H1 (cell line): ENCODE measurements at regions not wholly inside any gene's neighbourhood (a gene's known extent, or its start where the extent isn't known, plus 50 kb on each side); places are given as distances from the start of the nearest gene placed in this dataset.
A peak's percentile ranks its signal among the peaks of the same experiment; 100 is the strongest.

ENCODE experiments used
- CTCF ChIA-PET: fragments of 300-600 bp; sonication (Branson Sonifier 250); formaldehyde crosslinking; loops from one replicate; lab custom pipeline; 2021; ENCODE audit not compliant: partially characterized antibody; lab: Charles Lee
- POLR2A ChIA-PET: fragments of 300-600 bp; sonication (Branson Sonifier 250); formaldehyde crosslinking; loops from one replicate; lab custom pipeline; 2021; ENCODE audit warnings: inconsistent platforms; ENCODE audit not compliant: partially characterized antibody; lab: Charles Lee
- DNase-seq, 2 experiments: peaks; one replicate each; pipeline versions ENCODE4 v3.0.0 to v3.0.0-alpha.2; 2010 to 2022; ENCODE audit warnings: low spot score in 2 of 2, low read depth in 1 of 2, mixed read lengths in 1 of 2
- FAIRE-seq: peaks from 2 replicates; lab custom pipeline; 2011; peaks lifted over from hg19 to GRCh38; lab: Jason Lieb, UNC
- H2AFZ ChIP-seq: 2 replicates; pipeline ENCODE4 v1.8.1; 2012; ENCODE audit warnings: low read length, inconsistent platforms
- H2AK5ac ChIP-seq: 2 replicates; pipeline ENCODE4 v1.6.1; 2013; ENCODE audit warnings: low read depth, low read length
- H2BK120ac ChIP-seq: replicated peaks from 2 replicates; pipeline ENCODE3; 2013; ENCODE audit warnings: low read depth, low read length, inconsistent platforms
- H2BK12ac ChIP-seq: 2 replicates; pipeline ENCODE4 v1.6.1; 2013; ENCODE audit warnings: low read depth, low read length
- H2BK15ac ChIP-seq: 2 replicates; pipeline ENCODE4 v1.6.1; 2013; ENCODE audit warnings: low read length
- H2BK20ac ChIP-seq: 2 replicates; pipeline ENCODE4 v1.6.1; 2013; ENCODE audit warnings: low read length
- H2BK5ac ChIP-seq: 2 replicates; pipeline ENCODE4 v1.6.1; 2013; ENCODE audit warnings: low read depth, low read length
- H3K14ac ChIP-seq: 2 replicates; pipeline ENCODE4 v1.6.1; 2013; ENCODE audit warnings: inconsistent platforms; ENCODE audit not compliant: insufficient read length
- H3K18ac ChIP-seq: 2 replicates; pipeline ENCODE4 v1.6.1; 2013; ENCODE audit warnings: low read length; ENCODE audit errors: extremely low read depth
- H3K23ac ChIP-seq: 2 replicates; pipeline ENCODE4 v1.6.1; 2013; ENCODE audit warnings: inconsistent platforms; ENCODE audit not compliant: insufficient read length
- H3K23me2 ChIP-seq: 2 replicates; pipeline ENCODE4 v1.6.1; 2013; ENCODE audit warnings: low read depth, low read length
- H3K27ac ChIP-seq: 2 replicates; pipeline ENCODE4 v1.6.1; 2011; ENCODE audit warnings: low read depth, low read length, inconsistent platforms
- H3K27me3 ChIP-seq, 4 experiments: replicated peaks in 1 of 4; 1 replicate in 1 of 4; 2 replicates in 3 of 4; pipeline versions ENCODE4 v1.6.1 to v1.8.1; 2011 to 2013; ENCODE audit warnings: low read length in 3 of 4, mild to moderate bottlenecking in 3 of 4, inconsistent platforms in 2 of 4, mixed read lengths in 2 of 4, moderate library complexity in 1 of 4; ENCODE audit not compliant: control insufficient read depth in 3 of 4, insufficient read depth in 3 of 4; ENCODE audit errors: extremely low read depth in 1 of 4
- H3K36me3 ChIP-seq, 4 experiments: 2 replicates each; pipeline versions ENCODE4 v1.6.1 to v1.8.1; 2011 to 2013; ENCODE audit warnings: mild to moderate bottlenecking in 4 of 4, low read length in 3 of 4, moderate library complexity in 2 of 4, control low read depth in 1 of 4, inconsistent platforms in 1 of 4; ENCODE audit not compliant: insufficient read depth in 4 of 4, control insufficient read depth in 2 of 4
- H3K4ac ChIP-seq: replicated peaks from 2 replicates; pipeline ENCODE3; 2013; ENCODE audit warnings: low read length, low read depth, mixed read lengths, inconsistent platforms; ENCODE audit not compliant: insufficient read length
- H3K4me1 ChIP-seq, 4 experiments: replicated peaks in 1 of 4; 1 replicate in 1 of 4; 2 replicates in 3 of 4; pipeline versions ENCODE4 v1.6.1 to v1.8.1; 2011 to 2013; ENCODE audit warnings: low read length in 3 of 4, inconsistent platforms in 2 of 4, mixed read lengths in 1 of 4; ENCODE audit not compliant: insufficient read depth in 4 of 4, control insufficient read depth in 3 of 4
- H3K4me2 ChIP-seq, 2 experiments: 2 replicates each; pipeline versions ENCODE4 v1.6.1 to v1.8.1; 2011 to 2013; ENCODE audit warnings: low read depth in 2 of 2, low read length in 2 of 2, control low read depth in 1 of 2, inconsistent platforms in 1 of 2, mild to moderate bottlenecking in 1 of 2; ENCODE audit not compliant: insufficient read depth in 1 of 2
- H3K4me3 ChIP-seq, 4 experiments: fragments of 200-600, 300-600 bp in 1 of 4; sonication (generic), shearing (Covaris generic), sonication (Bioruptor Twin) in 1 of 4; 2 replicates each; pipeline versions ENCODE4 v1.5.1 to v1.8.1; 2011 to 2016; ENCODE audit warnings: low read length in 4 of 4, low read depth in 3 of 4, control low read depth in 2 of 4, inconsistent platforms in 2 of 4, mild to moderate bottlenecking in 2 of 4, mixed read lengths in 1 of 4, moderate library complexity in 1 of 4; ENCODE audit not compliant: insufficient read depth in 2 of 4; ENCODE audit errors: extremely low read depth in 1 of 4
- H3K56ac ChIP-seq: replicated peaks from 2 replicates; pipeline ENCODE3; 2013; ENCODE audit warnings: low read depth, mild to moderate bottlenecking, mixed read lengths, low read length, inconsistent platforms; ENCODE audit not compliant: insufficient read length
- H3K79me1 ChIP-seq: 2 replicates; pipeline ENCODE4 v1.6.1; 2013; ENCODE audit warnings: low read depth, low read length, control low read depth
- H3K79me2 ChIP-seq, 2 experiments: 2 replicates each; pipeline versions ENCODE4 v1.6.1 to v1.8.1; 2012 to 2013; ENCODE audit warnings: low read length in 2 of 2, mild to moderate bottlenecking in 2 of 2, inconsistent platforms in 1 of 2; ENCODE audit not compliant: insufficient read depth in 2 of 2, control insufficient read depth in 1 of 2
- H3K9ac ChIP-seq, 4 experiments: replicated peaks in 1 of 4; 1 replicate in 1 of 4; 2 replicates in 3 of 4; pipeline versions ENCODE4 v1.6.1 to v1.8.1; 2011 to 2013; ENCODE audit warnings: low read depth in 3 of 4, low read length in 3 of 4, control low read depth in 2 of 4, mild to moderate bottlenecking in 2 of 4, moderate library complexity in 2 of 4, inconsistent platforms in 1 of 4; ENCODE audit errors: extremely low read depth in 1 of 4
- H3K9me3 ChIP-seq, 2 experiments: 2 replicates each; pipeline versions ENCODE4 v1.6.1 to v1.8.1; 2012 to 2013; ENCODE audit warnings: mild to moderate bottlenecking in 2 of 2, moderate library complexity in 2 of 2, control low read depth in 1 of 2, inconsistent platforms in 1 of 2, low read depth in 1 of 2, low read length in 1 of 2, mixed read lengths in 1 of 2; ENCODE audit not compliant: insufficient read depth in 2 of 2
- H4K20me1 ChIP-seq, 2 experiments: replicated peaks in 1 of 2; 2 replicates each; pipeline versions ENCODE3 to v1.8.1; 2011 to 2013; ENCODE audit warnings: inconsistent platforms in 2 of 2, low read length in 2 of 2, mild to moderate bottlenecking in 1 of 2; ENCODE audit not compliant: insufficient read depth in 2 of 2, control insufficient read depth in 1 of 2
- H4K5ac ChIP-seq: 2 replicates; pipeline ENCODE4 v1.6.1; 2013; ENCODE audit warnings: low read length, low read depth, mixed read lengths, inconsistent platforms; ENCODE audit not compliant: insufficient read length
- H4K8ac ChIP-seq: 2 replicates; pipeline ENCODE4 v1.8.0; 2013; ENCODE audit warnings: mild to moderate bottlenecking, moderate library complexity, low read length, inconsistent platforms; ENCODE audit not compliant: insufficient read depth; ENCODE audit errors: extremely low read depth
- H4K91ac ChIP-seq: replicated peaks from 2 replicates; pipeline ENCODE3; 2013; ENCODE audit warnings: low read length, mixed read lengths, inconsistent platforms; ENCODE audit not compliant: insufficient read length
- ATF2 ChIP-seq: IDR thresholded peaks from 2 replicates; pipeline ENCODE4 v1.6.1; 2012; ENCODE audit warnings: low read length, inconsistent platforms
- BACH1 ChIP-seq: IDR thresholded peaks from 2 replicates; pipeline ENCODE4 v1.6.1; 2012; ENCODE audit warnings: low read length, improper control_type of control experiment
- BRCA1 ChIP-seq: IDR thresholded peaks from 2 replicates; pipeline ENCODE4 v1.6.1; 2012; ENCODE audit warnings: low read depth, low read length, improper control_type of control experiment
- CBX5 ChIP-seq: fragments of 300-800, 300-1000 bp; sonication (generic); IDR thresholded peaks from 2 replicates; pipeline ENCODE4 v1.7.1; 2016; ENCODE audit warnings: antibody characterized with exemption, low read length, low read depth
- EP300 ChIP-seq, 2 experiments: IDR thresholded peaks; 1 replicate in 1 of 2; 2 replicates in 1 of 2; pipeline ENCODE4 v1.6.1; 2011 to 2012; ENCODE audit warnings: low read depth in 2 of 2, low read length in 2 of 2, mild to moderate bottlenecking in 2 of 2, borderline replicate concordance in 1 of 2, inconsistent platforms in 1 of 2, moderate library complexity in 1 of 2
- JUN ChIP-seq: IDR thresholded peaks from 2 replicates; pipeline ENCODE4 v1.6.1; 2011; ENCODE audit warnings: low read depth, mild to moderate bottlenecking, improper control_type of control experiment, low read length
- JUND ChIP-seq: IDR thresholded peaks from 2 replicates; pipeline ENCODE4 v1.6.1; 2011; ENCODE audit warnings: mild to moderate bottlenecking, improper control_type of control experiment, low read length
- KDM4A ChIP-seq: IDR thresholded peaks from one replicate; pipeline ENCODE4 v1.7.1; 2012; ENCODE audit warnings: low read depth, mild to moderate bottlenecking, moderate library complexity, low read length, inconsistent platforms; ENCODE audit not compliant: severe bottlenecking
- NANOG ChIP-seq: IDR thresholded peaks from 2 replicates; pipeline ENCODE4 v1.6.1; 2011; ENCODE audit warnings: low read length, low read depth, mild to moderate bottlenecking, inconsistent platforms; ENCODE audit not compliant: insufficient read depth, poor library complexity, severe bottlenecking
- RNF2 ChIP-seq: fragments of 200-900, 300-1000 bp; sonication (generic); IDR thresholded peaks from 2 replicates; pipeline ENCODE4 v1.7.1; 2016; ENCODE audit warnings: borderline replicate concordance, low read depth, mild to moderate bottlenecking, antibody characterized with exemption, low read length; ENCODE audit not compliant: poor library complexity, severe bottlenecking; ENCODE audit errors: missing control alignments
- SAP30 ChIP-seq: fragments of 300-600 bp; sonication (generic); IDR thresholded peaks from 2 replicates; pipeline ENCODE4 v1.7.1; 2012; ENCODE audit warnings: low read length, moderate library complexity, mild to moderate bottlenecking, inconsistent platforms; ENCODE audit not compliant: insufficient read depth, insufficient replicate concordance
- ZNF274 ChIP-seq: IDR thresholded peaks from 2 replicates; pipeline ENCODE4 v1.7.0; 2012; ENCODE audit warnings: low read length, borderline replicate concordance; ENCODE audit errors: extremely low read depth
- whole genome bisulfite sequencing, 2 experiments: shearing (Covaris generic) in 1 of 2; methylation state at CpG; one replicate each; pipeline versions ENCODE4 v1.1.6 to v1.1.7; 2013 to 2015; ENCODE audit warnings: low lambda C conversion rate in 2 of 2, mixed read lengths in 2 of 2, inconsistent platforms in 1 of 2, low coverage in 1 of 2, missing lambda C conversion rate in 1 of 2; ENCODE audit not compliant: insufficient replicate concordance in 2 of 2, insufficient coverage in 1 of 2, insufficient read length in 1 of 2; ENCODE audit errors: extremely low coverage in 1 of 2, missing lambda C conversion rate in 1 of 2; 5-methylcytosine and 5-hydroxymethylcytosine counted together

GRCh38 chr16:59754854-59755253, 1020.7 kb upstream of the GOT2 start:
- POLR2A ChIA-PET, result no interaction called here
- WGBS, 2 experiments, result 96% methylated on average over 19 of the region's 19 CpGs; no CpG with 5 or more reads in 1 of the 2 experiments
- FAIRE-seq, result no peak
- TF ChIP-seq CBX5 (no peak), ATF2 (no peak), BACH1 (no peak), NANOG (no peak), RNF2 (no peak), BRCA1 (no peak), SAP30 (no peak), EP300 (IDR thresholded peaks at IDR 0.05; ENCODE audit: borderline replicate concordance in 1 of 2, low read depth in 2 of 2, low read length in 2 of 2) (no peak), ZNF274 (no peak), JUND (no peak), KDM4A (no peak), JUN (no peak)

More at GRCh38 chr16:59754854-59755253, 1020.7 kb upstream of the GOT2 start:
- no peaks in the 10 kb centered on the region for H3K79me1 ChIP-seq
- no peaks in the 10 kb centered on the region for H3K36me3 ChIP-seq
- no peaks in the 10 kb centered on the region for H4K20me1 ChIP-seq
- H2BK120ac ChIP-seq, result no peak overlapping the region
- no peak overlapping the region for H3K23ac ChIP-seq
- DNase-seq, result no peak
- H3K4ac ChIP-seq, result no peak overlapping the region
- H4K91ac ChIP-seq, result no peak overlapping the region
- H4K8ac ChIP-seq, result no peak overlapping the region
- no peak overlapping the region for H3K4me2 ChIP-seq
- H4K5ac ChIP-seq, result no peak overlapping the region
- H3K18ac ChIP-seq, result no peak overlapping the region
- no peak overlapping the region for H3K27ac ChIP-seq
- H2BK5ac ChIP-seq, result no peak overlapping the region
- H2BK20ac ChIP-seq, result no peak overlapping the region
- no peaks in the 10 kb centered on the region for H3K9me3 ChIP-seq
- 0 out of 2 replicates have a peak overlapping the region, but pooled peaks have one; percentile 14 for H2BK15ac ChIP-seq
- H3K27me3 ChIP-seq, result no peaks in the 10 kb centered on the region
- H3K4me1 ChIP-seq, result no peaks in the 10 kb centered on the region
- H2BK12ac ChIP-seq, result no peak overlapping the region
- no peak overlapping the region for H2AFZ ChIP-seq
- H3K56ac ChIP-seq, result no peak overlapping the region
- no peak overlapping the region for H3K4me3 ChIP-seq
- no peak overlapping the region for H2AK5ac ChIP-seq
- H3K9ac ChIP-seq, result no peak overlapping the region
- H3K23me2 ChIP-seq, result no peaks in the 10 kb centered on the region
- CTCF ChIA-PET, result interaction anchor here (0.5 kb wide), 1 partner anchor 556 kb away, joined by 3 read pairs; no protein-coding TSS in a partner anchor
- no peak overlapping the region for H3K14ac ChIP-seq
- no peaks in the 10 kb centered on the region for H3K79me2 ChIP-seq
